H9 (cell line): ENCODE measurements at regions not wholly inside any gene's neighbourhood (a gene's known extent, or its start where the extent isn't known, plus 50 kb on each side); places are given as distances from the start of the nearest gene placed in this dataset.

ENCODE experiments used
- DNase-seq: peaks from one replicate; pipeline ENCODE4 v3.0.0-alpha.2; 2017
- H2AFZ ChIP-seq: one replicate; pipeline ENCODE4 v1.6.1; 2013; ENCODE audit warnings: mild to moderate bottlenecking, low read length, control low read depth, moderate library complexity
- H2AK5ac ChIP-seq: 2 replicates; pipeline ENCODE4 v1.6.1; 2013; ENCODE audit warnings: low read length, control low read depth, mixed read lengths; ENCODE audit not compliant: insufficient read length
- H2BK120ac ChIP-seq: one replicate; pipeline ENCODE4 v1.6.1; 2013; ENCODE audit warnings: low read depth, mild to moderate bottlenecking, low read length, control low read depth, inconsistent platforms; ENCODE audit not compliant: poor library complexity, severe bottlenecking
- H2BK12ac ChIP-seq: 2 replicates; pipeline ENCODE4 v1.6.1; 2013; ENCODE audit warnings: low read length, control low read depth, mixed read lengths, low read depth; ENCODE audit not compliant: insufficient read length
- H2BK15ac ChIP-seq: 2 replicates; pipeline ENCODE4 v1.6.1; 2013; ENCODE audit warnings: low read depth, low read length, control low read depth
- H2BK20ac ChIP-seq: one replicate; pipeline ENCODE4 v1.6.1; 2013; ENCODE audit warnings: low read depth, mild to moderate bottlenecking, low read length, control low read depth, inconsistent platforms; ENCODE audit not compliant: poor library complexity, severe bottlenecking
- H2BK5ac ChIP-seq: 2 replicates; pipeline ENCODE4 v1.6.1; 2013; ENCODE audit warnings: low read length, control low read depth, mixed read lengths; ENCODE audit not compliant: insufficient read length
- H3K14ac ChIP-seq: 2 replicates; pipeline ENCODE4 v1.6.1; 2013; ENCODE audit warnings: low read length, control low read depth; ENCODE audit not compliant: insufficient read depth
- H3K18ac ChIP-seq: 2 replicates; pipeline ENCODE4 v1.6.1; 2013; ENCODE audit warnings: low read depth, mild to moderate bottlenecking, mixed read lengths, low read length, control low read depth; ENCODE audit not compliant: insufficient read length
- H3K23ac ChIP-seq: 2 replicates; pipeline ENCODE4 v1.6.1; 2013; ENCODE audit warnings: low read length, control low read depth, mixed read lengths, low read depth; ENCODE audit not compliant: insufficient read length
- H3K23me2 ChIP-seq: 2 replicates; pipeline ENCODE4 v1.6.1; 2013; ENCODE audit warnings: low read depth, mild to moderate bottlenecking, mixed read lengths, low read length, control low read depth; ENCODE audit not compliant: insufficient read length, poor library complexity, severe bottlenecking
- H3K27ac ChIP-seq: 2 replicates; pipeline ENCODE4 v1.5.1; 2013; ENCODE audit warnings: low read length, control low read depth, mixed read lengths, low read depth; ENCODE audit not compliant: insufficient read length
- H3K27me3 ChIP-seq: 2 replicates; pipeline ENCODE4 v1.6.1; 2013; ENCODE audit warnings: low read length, control low read depth, inconsistent platforms; ENCODE audit not compliant: insufficient read depth
- H3K4ac ChIP-seq: 2 replicates; pipeline ENCODE4 v1.6.1; 2013; ENCODE audit warnings: low read depth, mild to moderate bottlenecking, control low read depth, inconsistent platforms, low read length, moderate library complexity
- H3K4me1 ChIP-seq: 2 replicates; pipeline ENCODE4 v1.6.1; 2013; ENCODE audit warnings: low read length, control low read depth, inconsistent platforms; ENCODE audit not compliant: insufficient read depth
- H3K4me2 ChIP-seq: 2 replicates; pipeline ENCODE4 v1.6.1; 2013; ENCODE audit warnings: low read length, control low read depth, mixed read lengths; ENCODE audit not compliant: insufficient read length, insufficient read depth
- H3K56ac ChIP-seq: 2 replicates; pipeline ENCODE4 v1.6.1; 2013; ENCODE audit warnings: low read depth, mild to moderate bottlenecking, mixed read lengths, low read length, control low read depth; ENCODE audit not compliant: insufficient read length
- H3K79me1 ChIP-seq: 2 replicates; pipeline ENCODE4 v1.6.1; 2013; ENCODE audit warnings: low read depth, mild to moderate bottlenecking, moderate library complexity, low read length, control low read depth, inconsistent platforms; ENCODE audit not compliant: insufficient read depth, poor library complexity, severe bottlenecking
- H3K79me2 ChIP-seq: 2 replicates; pipeline ENCODE4 v1.6.1; 2013; ENCODE audit warnings: low read length, control low read depth, inconsistent platforms; ENCODE audit not compliant: insufficient read depth
- H3K9ac ChIP-seq: 2 replicates; pipeline ENCODE4 v1.6.1; 2013; ENCODE audit warnings: low read length, control low read depth, mixed read lengths; ENCODE audit not compliant: insufficient read length; ENCODE audit errors: extremely low read depth
- H3K9me3 ChIP-seq: one replicate; pipeline ENCODE4 v1.6.1; 2013; ENCODE audit warnings: low read depth, low read length, inconsistent platforms; ENCODE audit not compliant: control insufficient read depth
- H3T11ph ChIP-seq: one replicate; pipeline ENCODE4 v1.6.1; 2013; ENCODE audit warnings: mild to moderate bottlenecking, low read length, control low read depth, inconsistent platforms
- H4K20me1 ChIP-seq: one replicate; pipeline ENCODE4 v1.6.1; 2013; ENCODE audit not compliant: control insufficient read depth, insufficient read length, insufficient read depth
- H4K5ac ChIP-seq: 2 replicates; pipeline ENCODE4 v1.6.1; 2013; ENCODE audit warnings: low read depth, mild to moderate bottlenecking, mixed read lengths, low read length, control low read depth; ENCODE audit not compliant: insufficient read length
- H4K8ac ChIP-seq: replicated peaks from 2 replicates; pipeline ENCODE4 v1.6.1; 2013; ENCODE audit warnings: low read length, control low read depth, mixed read lengths, low read depth; ENCODE audit not compliant: insufficient read length
- H4K91ac ChIP-seq: 2 replicates; pipeline ENCODE4 v1.6.1; 2013; ENCODE audit warnings: low read depth, mild to moderate bottlenecking, moderate library complexity, mixed read lengths, low read length, control low read depth; ENCODE audit not compliant: insufficient read length
- H3K27ac Mint-ChIP-seq, 3 experiments: 2 replicates in 2 of 3; 3 replicates in 1 of 3; pipeline ENCODE4 v1.8.0; 2020 to 2021; ENCODE audit warnings: mixed read lengths in 3 of 3, mild to moderate bottlenecking in 1 of 3, moderate library complexity in 1 of 3
- H3K27me3 Mint-ChIP-seq: 2 replicates; pipeline ENCODE4 v1.8.0; 2021; ENCODE audit warnings: low read depth, mild to moderate bottlenecking, moderate library complexity, mixed read lengths
- H3K36me3 Mint-ChIP-seq, 3 experiments: 2 replicates in 2 of 3; 3 replicates in 1 of 3; pipeline ENCODE4 v1.8.0; 2020 to 2021; ENCODE audit warnings: low read depth in 3 of 3, mixed read lengths in 3 of 3; ENCODE audit not compliant: insufficient read depth in 1 of 3
- H3K4me1 Mint-ChIP-seq, 2 experiments: 2 replicates each; pipeline ENCODE4 v1.8.0; 2020; ENCODE audit warnings: mixed read lengths in 2 of 2
- H3K4me3 Mint-ChIP-seq, 2 experiments: 2 replicates in 1 of 2; 3 replicates in 1 of 2; pipeline ENCODE4 v1.8.0; 2020 to 2021; ENCODE audit warnings: mild to moderate bottlenecking in 2 of 2, mixed read lengths in 2 of 2, moderate library complexity in 1 of 2
- H3K9me3 Mint-ChIP-seq, 2 experiments: 2 replicates in 1 of 2; 3 replicates in 1 of 2; pipeline ENCODE4 v1.8.0; 2020; ENCODE audit warnings: mild to moderate bottlenecking in 2 of 2, mixed read lengths in 2 of 2, moderate library complexity in 1 of 2
- WGBS: extraction: QIAGEN DNeasy Blood & Tissue Kit; methylation state at CpG from one replicate; pipeline ENCODE4 v1.1.7; 2013; ENCODE audit warnings: missing lambda C conversion rate, low lambda C conversion rate, mixed read lengths; ENCODE audit not compliant: insufficient read length; ENCODE audit errors: extremely low coverage; 5-methylcytosine and 5-hydroxymethylcytosine counted together
- TF ChIP-seq, protein P1 (sequence below): fragments of 200-600 bp; sonication (generic); conservative IDR thresholded peaks from 3 replicates; pipeline ENCODE4 v1.8.0; 2021; ENCODE audit warnings: antibody characterized with exemption, mild to moderate bottlenecking

- Histone ChIP-seq H3K14ac (no peak overlapping the region), H3T11ph (no peak overlapping the region), H4K8ac (no peak overlapping the region), H3K23ac (no peak overlapping the region), H3K27me3 (no peaks in the 10 kb centered on the region), H2BK5ac (no peak overlapping the region), H3K23me2 (no peaks in the 10 kb centered on the region), H3K9ac (no peak overlapping the region), H3K9me3 (no peaks in the 10 kb centered on the region), H2AFZ (no peak overlapping the region), H2BK120ac (no peak overlapping the region), H4K91ac (no peak overlapping the region), H3K4me1 (no peaks in the 10 kb centered on the region; the same call in 1 of the 2 replicates), H3K79me1 (no peaks in the 10 kb centered on the region), H3K4me2 (no peak overlapping the region), H3K4ac (no peak overlapping the region), H4K5ac (no peak overlapping the region), H2AK5ac (no peak overlapping the region), H2BK20ac (no peak overlapping the region), H2BK15ac (no peak overlapping the region), H3K27ac (no peak overlapping the region), H2BK12ac (no peak overlapping the region), H3K18ac (no peak overlapping the region), H3K56ac (no peak overlapping the region), H4K20me1 (no peaks in the 10 kb centered on the region), H3K79me2 (no peaks in the 10 kb centered on the region)
- TF ChIP-seq, protein P1, sequence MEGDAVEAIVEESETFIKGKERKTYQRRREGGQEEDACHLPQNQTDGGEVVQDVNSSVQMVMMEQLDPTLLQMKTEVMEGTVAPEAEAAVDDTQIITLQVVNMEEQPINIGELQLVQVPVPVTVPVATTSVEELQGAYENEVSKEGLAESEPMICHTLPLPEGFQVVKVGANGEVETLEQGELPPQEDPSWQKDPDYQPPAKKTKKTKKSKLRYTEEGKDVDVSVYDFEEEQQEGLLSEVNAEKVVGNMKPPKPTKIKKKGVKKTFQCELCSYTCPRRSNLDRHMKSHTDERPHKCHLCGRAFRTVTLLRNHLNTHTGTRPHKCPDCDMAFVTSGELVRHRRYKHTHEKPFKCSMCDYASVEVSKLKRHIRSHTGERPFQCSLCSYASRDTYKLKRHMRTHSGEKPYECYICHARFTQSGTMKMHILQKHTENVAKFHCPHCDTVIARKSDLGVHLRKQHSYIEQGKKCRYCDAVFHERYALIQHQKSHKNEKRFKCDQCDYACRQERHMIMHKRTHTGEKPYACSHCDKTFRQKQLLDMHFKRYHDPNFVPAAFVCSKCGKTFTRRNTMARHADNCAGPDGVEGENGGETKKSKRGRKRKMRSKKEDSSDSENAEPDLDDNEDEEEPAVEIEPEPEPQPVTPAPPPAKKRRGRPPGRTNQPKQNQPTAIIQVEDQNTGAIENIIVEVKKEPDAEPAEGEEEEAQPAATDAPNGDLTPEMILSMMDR: no peak
- H3K36me3 Mint-ChIP-seq: peaks cover 4 to 17% (median 5%) of the 10 kb centered on the region in 3 experiments; a peak in 5 of 7 replicates
- H3K9me3 Mint-ChIP-seq: peaks cover 25 to 30% of the 10 kb centered on the region in 2 experiments
- no peak overlapping the region for H3K27ac Mint-ChIP-seq
- no peak for DNase-seq
- H3K4me1 Mint-ChIP-seq: no peaks in the 10 kb centered on the region
- peaks cover 4% of the 10 kb centered on the region; the same call in 1 of the 2 replicates for H3K27me3 Mint-ChIP-seq
- no CpG with 5 or more reads among the region's 4 CpGs for WGBS
- no peak overlapping the region for H3K4me3 Mint-ChIP-seq
Measured at GRCh38 chr18:70732916-70733315, 444.1 kb downstream of the SOCS6 start.
